GM18505 (cell line): ENCODE measurements at regions not wholly inside any gene's neighbourhood (a gene's known extent, or its start where the extent isn't known, plus 50 kb on each side); places are given as distances from the start of the nearest gene placed in this dataset.
"Not testable (repeated sequence)": the region's sequence is repeated elsewhere in the genome, so short reads cannot be mapped to it uniquely, and the experiment has no call there.

Experiments used
- ATAC-seq: cut with Tn5 transposase; IDR thresholded peaks from one replicate; pipeline ENCODE4 v1.9.1; 2021; ENCODE audit not compliant: unreplicated experiment
- POLR2A ChIP-seq: IDR thresholded peaks from 4 replicates; pipeline ENCODE4 v1.6.1; 2011; ENCODE audit warnings: borderline replicate concordance; ENCODE audit not compliant: insufficient read depth, insufficient read length; ENCODE audit errors: extremely low read depth

- ATAC-seq, result no peak
- no peak for TF ChIP-seq POLR2A
Measured at GRCh38 chr5:110306650-110307049, 419.8 kb downstream of the TMEM232 start.

- no peak for TF ChIP-seq POLR2A
Measured at GRCh38 chr5:110309222-110309621, 417.2 kb downstream of the TMEM232 start.

GRCh38 chr5:110316566-110316965 is 409.9 kb downstream of the TMEM232 start:
- not testable (repeated sequence) for ATAC-seq

More at GRCh38 chr5:110309222-110309621, 417.2 kb downstream of the TMEM232 start:
- no peak for ATAC-seq

- no peak for TF ChIP-seq POLR2A
- peak; percentile 75 for ATAC-seq
Measured at GRCh38 chr5:110321117-110321516, 405.4 kb downstream of the TMEM232 start.

- no peak for TF ChIP-seq POLR2A
- no peak for ATAC-seq
Measured at GRCh38 chr5:110323357-110323756, 403.1 kb downstream of the TMEM232 start.

GRCh38 chr5:110323832-110324231 is 402.6 kb downstream of the TMEM232 start:
- TF ChIP-seq POLR2A, result no peak
- ATAC-seq, result no peak

GRCh38 chr5:110324876-110325275 is 401.6 kb downstream of the TMEM232 start:
- TF ChIP-seq POLR2A, result no peak
- no peak for ATAC-seq

- TF ChIP-seq POLR2A, result no peak
- ATAC-seq, result no peak
Measured at GRCh38 chr5:110329955-110330525, 396.4 kb downstream of the TMEM232 start.

- ATAC-seq, result no peak
- TF ChIP-seq POLR2A, result no peak
Measured at GRCh38 chr5:110333384-110333783, 393.1 kb downstream of the TMEM232 start.

- TF ChIP-seq POLR2A, result no peak
- no peak for ATAC-seq
Measured at GRCh38 chr5:110335361-110336066, 391.0 kb downstream of the TMEM232 start.

- no peak for ATAC-seq
- no peak for TF ChIP-seq POLR2A
Measured at GRCh38 chr5:110338341-110339083, 388.0 kb downstream of the TMEM232 start.

GRCh38 chr5:110339399-110339798 is 387.1 kb downstream of the TMEM232 start:
- TF ChIP-seq POLR2A, result no peak
- ATAC-seq, result no peak

- ATAC-seq, result no peak
- no peak for TF ChIP-seq POLR2A
Measured at GRCh38 chr5:110341836-110342235, 384.6 kb downstream of the TMEM232 start.

- no peak for ATAC-seq
- TF ChIP-seq POLR2A, result no peak
Measured at GRCh38 chr5:110342683-110343082, 383.8 kb downstream of the TMEM232 start.
